ENCODE measurements at regions not wholly inside any gene's neighbourhood (a gene's known extent, or its start where the extent isn't known, plus 50 kb on each side); places are given as distances from the start of the nearest gene placed in this dataset.
"Not testable (repeated sequence)": the region's sequence is repeated elsewhere in the genome, so short reads cannot be mapped to it uniquely, and the experiment has no call there.

DNA sequence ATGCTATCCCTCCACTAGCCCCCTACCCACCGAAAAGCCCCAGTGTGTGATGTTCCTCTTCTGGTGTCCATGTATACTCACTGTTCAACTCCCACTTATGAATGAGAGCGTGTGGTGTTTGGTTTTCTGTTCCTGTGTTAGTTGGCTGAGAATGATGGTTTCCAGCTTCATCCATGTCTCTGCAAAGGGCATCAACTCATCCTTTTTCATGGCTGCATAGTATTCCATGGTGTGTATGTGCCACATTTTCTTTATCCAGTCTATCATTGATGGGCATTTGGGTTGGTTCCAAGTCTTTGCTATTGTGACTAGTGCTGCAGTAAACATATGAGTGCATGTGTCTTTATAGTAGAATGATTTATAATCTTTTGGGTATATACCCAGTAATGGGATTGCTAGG lies 599.3 kb upstream of the B3GAT1 start:
- not testable (repeated sequence) for DNase-seq (ENCODE audit: low spot score)

DNA sequence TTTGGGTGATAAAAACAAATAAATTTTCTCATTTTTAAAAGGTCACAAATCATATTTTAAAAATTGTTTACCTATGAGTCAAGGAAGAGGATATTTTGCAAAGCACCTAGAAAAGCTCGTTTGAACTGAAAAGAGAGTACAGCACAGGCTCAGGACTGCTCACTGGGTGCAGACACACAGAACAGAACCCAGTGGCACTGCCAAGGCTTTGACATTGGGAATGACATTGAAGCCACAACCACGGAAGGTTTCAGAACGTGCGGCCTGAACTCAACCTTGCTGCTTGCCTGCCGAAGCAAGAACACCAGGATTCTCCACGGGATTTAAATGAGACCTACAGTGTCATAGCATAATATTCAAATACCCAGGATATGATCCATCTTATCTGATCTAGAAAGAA lies 597.1 kb upstream of the B3GAT1 start:
- DNase-seq (ENCODE audit: low spot score) = no peak

- DNase-seq (ENCODE audit: low spot score) = no peak
These were observed 596.4 kb upstream of the B3GAT1 start for GRCh38 chr11:135008412-135008811.

DNA sequence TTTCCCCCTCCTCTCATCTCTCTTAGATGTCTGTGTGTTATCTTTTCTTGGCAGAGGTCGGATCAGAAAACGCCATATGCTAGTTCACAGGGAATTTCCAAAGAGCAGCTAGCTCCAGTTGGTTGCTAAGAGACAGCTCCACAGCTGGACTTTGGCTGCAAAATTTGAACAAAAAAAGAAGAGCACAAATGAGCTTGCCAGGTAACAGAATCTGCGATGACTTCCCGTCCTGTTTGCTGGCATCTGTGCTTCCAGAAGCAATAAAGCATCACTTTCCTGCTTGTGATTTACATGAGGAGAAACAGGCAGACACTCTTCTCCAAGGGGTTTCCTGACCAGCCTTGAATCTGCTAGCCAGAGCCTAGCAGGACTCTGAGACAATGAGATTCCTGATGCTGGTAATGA lies 596.0 kb upstream of the B3GAT1 start:
- no peak for DNase-seq (ENCODE audit: low spot score)

DNA sequence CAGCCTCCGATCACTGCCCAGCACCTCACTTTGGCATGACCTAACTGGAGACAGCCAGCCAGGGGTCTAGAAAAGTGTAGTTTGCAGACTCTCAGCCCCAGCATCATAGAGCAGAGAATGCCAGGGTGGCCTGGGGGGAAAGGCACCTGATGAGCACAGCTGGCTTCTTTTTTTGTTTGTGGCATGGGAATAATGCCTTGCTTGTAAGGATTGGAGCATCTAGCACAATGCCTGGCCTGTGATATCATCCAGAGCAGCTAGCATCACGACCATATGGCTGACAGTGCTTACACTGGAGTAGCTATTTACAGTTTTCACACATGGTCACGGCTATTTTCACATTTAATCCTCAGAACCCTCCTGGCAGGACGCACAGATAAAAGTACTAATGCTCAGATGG lies 594.8 kb upstream of the B3GAT1 start:
- DNase-seq (ENCODE audit: low spot score) = no peak

DNA sequence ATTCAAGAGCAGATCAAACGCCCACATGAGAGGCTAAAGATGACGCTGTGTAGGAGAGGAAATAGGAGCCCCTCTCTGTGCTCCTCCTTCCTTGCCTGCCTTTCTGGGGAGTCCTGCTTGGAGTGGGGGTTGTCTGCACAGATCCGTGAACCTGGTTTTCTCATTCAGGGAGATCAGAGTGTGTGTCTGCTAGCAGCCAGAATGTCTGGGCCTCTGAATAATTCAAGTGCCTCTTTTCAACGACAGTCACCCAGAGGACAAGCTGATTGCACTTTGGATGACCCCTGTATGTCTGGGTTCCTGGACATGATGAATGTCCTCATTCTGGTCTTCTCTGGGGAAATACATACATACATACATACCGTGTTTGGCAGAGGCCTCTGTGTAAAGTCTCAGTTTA lies 592.5 kb upstream of the B3GAT1 start:
- DNase-seq (ENCODE audit: low spot score) = no peak

DNA sequence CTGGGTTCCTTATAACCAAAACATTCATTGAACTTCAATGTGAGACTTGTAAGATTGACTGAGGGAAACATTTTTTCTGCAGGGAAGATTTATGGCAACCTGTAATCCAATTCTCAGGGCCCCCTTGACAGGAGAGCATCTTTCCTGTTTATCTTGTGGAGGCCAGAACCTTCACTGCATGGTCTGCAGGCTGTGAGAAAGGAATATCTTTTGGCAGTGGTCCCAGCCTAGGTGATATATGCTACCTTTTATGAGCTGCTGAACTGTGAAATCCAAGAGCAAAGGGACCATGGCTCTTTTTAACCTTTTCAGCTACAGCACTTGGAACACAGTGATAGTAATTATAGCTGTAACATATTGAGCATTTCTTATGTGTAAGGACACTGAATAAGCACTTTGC lies 590.2 kb upstream of the B3GAT1 start:
- DNase-seq (ENCODE audit: low spot score) = no peak

DNA sequence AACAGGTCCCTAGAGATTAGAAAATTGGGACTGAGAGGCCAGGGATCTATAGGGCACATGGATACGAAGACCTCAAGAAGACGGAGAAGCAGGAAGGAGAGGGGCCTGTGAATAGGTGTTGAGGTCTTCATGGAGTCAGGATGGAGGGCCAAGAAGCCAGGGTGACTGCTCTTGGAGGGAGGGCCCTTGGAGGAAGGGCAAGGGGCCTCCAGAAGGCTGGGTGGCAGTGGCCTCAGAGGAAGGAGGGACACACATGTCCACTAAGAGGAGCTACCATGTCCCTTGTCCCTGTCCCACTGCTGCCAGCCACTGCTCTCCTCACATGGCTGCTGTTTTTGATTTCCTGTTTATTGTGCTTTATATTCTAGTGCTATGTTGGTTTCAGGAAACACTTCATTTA lies 589.5 kb upstream of the B3GAT1 start:
- DNase-seq (ENCODE audit: low spot score) = no peak

DNA sequence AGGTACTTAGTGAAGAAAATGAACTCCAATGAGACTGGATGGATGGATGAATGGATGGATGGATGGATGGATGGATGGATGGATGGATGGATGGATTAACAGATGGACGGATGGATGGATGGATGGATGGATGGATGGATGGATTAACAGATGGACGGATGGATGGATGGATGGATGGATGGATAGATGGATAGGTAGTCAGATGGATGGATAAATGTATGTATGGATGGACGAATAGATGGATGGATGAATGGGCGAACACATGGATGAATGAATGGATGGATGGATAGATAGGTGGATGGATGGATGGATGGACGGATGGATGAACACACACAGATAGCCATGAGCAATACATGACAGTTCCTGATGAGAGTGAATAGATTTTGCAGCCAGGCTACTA lies 589.0 kb upstream of the B3GAT1 start:
- not testable (repeated sequence) for DNase-seq (ENCODE audit: low spot score)

DNA sequence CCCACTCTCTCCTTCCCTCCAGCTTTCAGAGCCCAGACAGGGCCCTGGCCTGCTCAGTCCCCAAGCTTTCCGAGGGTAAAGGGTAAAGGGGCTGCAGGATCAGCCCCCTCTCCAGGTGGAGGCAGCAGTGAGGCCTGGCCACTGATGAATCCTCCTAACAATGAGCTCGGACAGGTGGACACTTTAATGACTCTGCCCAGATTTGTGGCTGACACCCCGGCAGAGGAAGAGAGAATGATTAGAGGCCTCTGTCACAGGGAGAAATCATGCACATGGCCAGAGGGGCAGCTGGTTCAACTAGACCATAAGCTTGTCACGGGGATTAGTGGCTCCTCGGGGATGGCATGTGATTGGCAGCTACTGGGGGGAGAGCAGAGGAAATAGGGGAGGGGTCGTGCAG lies 587.5 kb upstream of the B3GAT1 start:
- no peak for DNase-seq (ENCODE audit: low spot score)

GRCh38 chr11:134997652-134998320 lies 585.7 kb upstream of the B3GAT1 start:
- no peak for DNase-seq (ENCODE audit: low spot score)

GRCh38 chr11:134995741-134996140 lies 583.7 kb upstream of the B3GAT1 start:
- DNase-seq (ENCODE audit: low spot score) = no peak

GRCh38 chr11:134994431-134994830 lies 582.4 kb upstream of the B3GAT1 start:
- no peak for DNase-seq (ENCODE audit: low spot score)

DNA sequence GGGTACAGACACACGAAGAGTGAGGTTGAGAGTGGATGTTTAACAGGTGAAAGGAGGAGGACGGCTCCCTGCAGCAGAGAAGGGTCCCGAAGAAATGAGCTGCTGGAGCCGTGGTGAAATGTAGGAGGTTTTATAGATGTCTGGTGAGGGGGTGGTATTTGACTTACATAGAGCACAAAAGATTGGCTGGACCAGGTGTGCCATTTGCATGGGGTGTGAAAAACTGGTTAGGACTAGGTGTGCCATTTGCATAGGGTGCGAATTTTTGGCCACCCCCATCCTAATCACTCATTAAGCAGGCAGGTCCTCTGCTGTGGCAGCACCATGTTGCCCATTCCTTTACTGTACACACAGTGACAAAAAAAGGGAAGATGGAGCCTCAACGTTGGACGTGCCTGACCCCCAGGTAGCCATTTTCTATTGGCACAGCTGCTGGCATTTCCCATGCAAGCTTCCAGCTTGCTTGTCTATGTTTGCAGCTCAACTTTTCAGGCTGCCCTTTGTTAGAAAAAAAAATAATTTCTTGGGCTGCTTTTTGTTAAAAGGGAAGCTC lies 581.7 kb upstream of the B3GAT1 start:
- DNase-seq (ENCODE audit: low spot score) = no peak

DNA sequence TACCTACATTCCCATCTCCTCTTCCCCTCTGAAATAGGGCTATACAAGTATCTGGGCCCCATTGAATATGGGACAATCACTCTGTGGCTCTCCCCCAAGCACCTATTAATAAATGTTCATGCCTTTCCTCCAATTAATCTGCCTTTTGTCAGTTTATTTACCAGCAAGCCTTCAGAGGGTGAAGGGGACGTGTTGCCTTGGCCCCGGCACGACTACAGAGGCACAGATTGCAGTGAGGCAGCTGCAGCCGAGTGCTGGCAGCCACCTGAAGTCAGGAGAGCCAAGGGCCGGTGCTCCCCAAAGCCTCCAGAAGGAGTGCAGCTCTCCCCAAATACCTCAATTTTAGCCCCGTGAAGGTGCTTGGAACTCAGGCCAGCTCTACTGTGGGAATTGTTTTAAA lies 580.9 kb upstream of the B3GAT1 start:
- DNase-seq (ENCODE audit: low spot score) = no peak

DNA sequence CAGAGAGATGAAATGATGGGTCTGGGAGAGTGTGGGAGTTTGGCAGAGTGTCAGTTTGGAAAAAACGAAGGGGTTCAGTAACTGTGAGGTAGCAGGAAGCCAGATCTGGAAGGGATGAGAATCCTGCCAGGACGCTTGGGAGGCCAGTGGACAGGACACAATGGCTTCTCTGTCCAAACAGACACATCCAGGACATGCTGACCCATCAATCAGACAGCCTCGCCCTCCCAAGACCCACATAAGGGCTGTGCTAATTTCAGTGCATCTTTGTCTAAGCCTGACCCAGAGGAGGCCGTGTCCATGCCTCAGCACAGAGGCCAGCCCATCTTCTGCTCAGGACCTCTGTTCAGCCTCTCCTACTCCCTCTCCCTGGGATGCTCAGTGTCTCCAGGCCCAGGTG lies 576.5 kb upstream of the B3GAT1 start:
- no peak for DNase-seq (ENCODE audit: low spot score)

DNA sequence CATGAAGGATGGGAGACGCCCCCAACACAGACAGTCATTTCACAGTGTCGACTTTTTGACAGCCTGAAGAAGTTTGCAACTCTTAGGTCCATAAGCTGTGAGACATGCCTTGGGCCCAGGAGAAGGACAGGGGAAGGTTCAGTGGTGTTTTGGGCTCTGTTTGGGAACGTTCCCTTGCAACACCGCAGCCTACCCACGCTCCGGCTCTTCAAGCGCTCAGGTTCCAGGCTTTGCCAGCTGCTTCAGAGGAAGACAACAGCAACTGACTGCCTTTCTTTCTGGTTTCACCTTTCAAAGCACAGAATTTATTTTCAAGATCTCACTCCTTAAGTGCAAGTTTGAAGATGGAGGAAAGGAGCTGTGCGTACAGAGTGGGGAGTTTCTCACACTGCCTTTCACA lies 575.8 kb upstream of the B3GAT1 start:
- DNase-seq (ENCODE audit: low spot score) = no peak

- no peak for DNase-seq (ENCODE audit: low spot score)
These were observed 575.3 kb upstream of the B3GAT1 start for GRCh38 chr11:134987223-134987768.

- no peak for DNase-seq (ENCODE audit: low spot score)
These were observed 572.4 kb upstream of the B3GAT1 start for GRCh38 chr11:134984421-134984820.

GRCh38 chr11:134982432-134982831 lies 570.4 kb upstream of the B3GAT1 start:
- not testable (repeated sequence) for DNase-seq (ENCODE audit: low spot score)

- DNase-seq (ENCODE audit: low spot score) = no peak
These were observed 569.8 kb upstream of the B3GAT1 start for GRCh38 chr11:134981835-134982234.

DNA sequence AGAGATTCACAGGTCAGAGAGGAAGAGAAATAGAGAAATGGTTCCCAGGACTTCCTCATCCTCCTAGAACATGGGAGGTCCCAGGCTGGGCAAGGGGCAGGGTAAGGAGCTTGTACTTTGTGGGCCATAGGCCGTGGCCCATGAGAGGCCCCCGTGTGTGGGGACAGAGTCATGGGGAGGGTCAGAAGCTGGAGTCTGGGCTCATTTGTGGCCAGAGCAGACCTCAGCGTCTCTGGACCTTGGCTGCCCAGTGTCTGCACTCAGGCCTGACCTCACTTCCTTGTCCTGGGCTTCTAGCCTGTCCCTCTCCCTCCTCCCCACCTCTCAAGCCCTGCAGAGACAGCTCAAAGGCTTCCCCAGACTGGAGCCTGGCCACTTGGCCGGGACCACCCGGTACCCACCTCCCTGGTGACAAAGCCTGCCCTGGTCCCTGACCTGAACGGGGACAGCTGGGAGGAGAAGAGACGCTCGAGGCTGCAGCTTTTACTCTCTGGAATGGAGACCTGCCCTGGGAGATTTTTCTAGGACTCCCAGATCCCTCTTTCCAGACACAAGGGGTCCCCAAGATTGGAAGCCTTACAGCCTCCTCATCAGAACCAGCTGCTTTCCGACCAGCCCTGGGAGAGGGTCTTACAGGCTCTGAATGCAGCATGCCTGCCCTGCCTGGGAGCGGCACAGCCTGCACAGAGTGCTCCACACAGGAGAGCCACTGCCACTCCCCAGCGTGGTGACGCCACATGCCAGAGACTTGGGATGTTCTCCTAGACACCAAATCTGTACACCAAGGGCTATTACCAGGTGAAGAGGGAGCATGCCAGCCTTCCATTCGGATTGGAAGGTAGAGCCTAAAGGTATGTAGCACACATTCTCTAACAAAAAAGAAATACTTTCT lies 569.0 kb upstream of the B3GAT1 start:
- DNase-seq (ENCODE audit: low spot score) = no peak

- not testable (repeated sequence) for DNase-seq (ENCODE audit: low spot score)
These were observed 567.0 kb upstream of the B3GAT1 start for GRCh38 chr11:134979089-134979457.

Measured in HuH-7.5 (cell line).